IMR-90 (cell line): ENCODE measurements at regions not wholly inside any gene's neighbourhood (a gene's known extent, or its start where the extent isn't known, plus 50 kb on each side); places are given as distances from the start of the nearest gene placed in this dataset.

Source experiments
- ATAC-seq: fragments of 200-7000 bp; cut with Tn5 transposase; 2 replicates; pipeline ENCODE4 v1.9.1; 2020; ENCODE audit warnings: low read depth, mild to moderate bottlenecking, moderate library complexity
- BruUV-seq: library from RNA; stranded (reverse); fragments of 400-500 nt; replicated peaks from 2 replicates; lab custom pipeline; 2021; lab: Mats Ljungman, UMichigan
- CTCF ChIA-PET: fragments of 300-600 bp; formaldehyde crosslinking; extraction: SDS; loops from one replicate; lab custom pipeline; 2021; ENCODE audit warnings: antibody characterized with exemption; lab: Yijun Ruan, JAX
- POLR2A ChIA-PET: fragments of 300-600 bp; sonication (Branson Sonifier 250); formaldehyde crosslinking; loops from one replicate; lab custom pipeline; 2022; ENCODE audit warnings: antibody characterized with exemption; ENCODE audit not compliant: unreplicated experiment; lab: Charles Lee
- DNase-seq: peaks from one replicate; pipeline ENCODE4 v3.0.0; 2013
- H2AFZ ChIP-seq: replicated peaks from 2 replicates; pipeline ENCODE3; 2013; ENCODE audit warnings: low read length, mild to moderate bottlenecking; ENCODE audit not compliant: poor library complexity
- H2AK5ac ChIP-seq: 2 replicates; pipeline ENCODE4 v1.6.1; 2013; ENCODE audit warnings: low read depth, low read length, inconsistent platforms
- H2AK9ac ChIP-seq: replicated peaks from 2 replicates; pipeline ENCODE3; 2013; ENCODE audit warnings: mild to moderate bottlenecking, low read depth, low read length, moderate library complexity; ENCODE audit not compliant: poor library complexity
- H2BK120ac ChIP-seq: 2 replicates; pipeline ENCODE4 v1.6.1; 2013; ENCODE audit warnings: low read depth, low read length, inconsistent platforms
- H2BK15ac ChIP-seq: 3 replicates; pipeline ENCODE4 v1.6.1; 2013; ENCODE audit warnings: low read depth, low read length, inconsistent platforms
- H2BK20ac ChIP-seq: 2 replicates; pipeline ENCODE4 v1.6.1; 2013; ENCODE audit warnings: low read depth, mild to moderate bottlenecking, inconsistent platforms, low read length, moderate library complexity
- H2BK5ac ChIP-seq: 2 replicates; pipeline ENCODE4 v1.6.1; 2013; ENCODE audit warnings: mild to moderate bottlenecking, low read depth, low read length, inconsistent platforms; ENCODE audit not compliant: poor library complexity, severe bottlenecking
- H3K14ac ChIP-seq: replicated peaks from 2 replicates; pipeline ENCODE4 v1.6.1; 2013; ENCODE audit warnings: low read depth, low read length, inconsistent platforms
- H3K18ac ChIP-seq: 2 replicates; pipeline ENCODE4 v1.6.1; 2013; ENCODE audit warnings: low read depth, low read length, control low read depth
- H3K23ac ChIP-seq: 2 replicates; pipeline ENCODE4 v1.6.1; 2013; ENCODE audit warnings: low read depth, low read length, inconsistent platforms
- H3K27ac ChIP-seq: 2 replicates; pipeline ENCODE4 v1.5.1; 2013; ENCODE audit warnings: mild to moderate bottlenecking, control low read depth, low read length; ENCODE audit not compliant: insufficient read depth
- H3K27me3 ChIP-seq: 2 replicates; pipeline ENCODE4 v1.6.1; 2013; ENCODE audit warnings: low read length; ENCODE audit not compliant: control insufficient read depth, insufficient read depth
- H3K36me3 ChIP-seq: 2 replicates; pipeline ENCODE4 v1.6.1; 2013; ENCODE audit warnings: low read length, mixed read lengths; ENCODE audit not compliant: control insufficient read depth, insufficient read depth
- H3K4ac ChIP-seq: 2 replicates; pipeline ENCODE4 v1.6.1; 2013; ENCODE audit warnings: low read depth, low read length, inconsistent platforms
- H3K4me1 ChIP-seq: 2 replicates; pipeline ENCODE4 v1.6.1; 2013; ENCODE audit warnings: low read length, mixed read lengths; ENCODE audit not compliant: control insufficient read depth, insufficient read depth
- H3K4me2 ChIP-seq: 2 replicates; pipeline ENCODE4 v1.6.1; 2013; ENCODE audit warnings: low read depth, mild to moderate bottlenecking, control low read depth, low read length, moderate library complexity
- H3K4me3 ChIP-seq: 2 replicates; pipeline ENCODE4 v1.5.1; 2013; ENCODE audit warnings: low read depth, mild to moderate bottlenecking, control low read depth, low read length, moderate library complexity; ENCODE audit not compliant: insufficient read depth
- H3K56ac ChIP-seq: 2 replicates; pipeline ENCODE4 v1.6.1; 2013; ENCODE audit warnings: low read length, inconsistent platforms; ENCODE audit not compliant: insufficient read depth; ENCODE audit errors: extremely low read depth
- H3K79me1 ChIP-seq, 2 experiments: 2 replicates each; pipeline ENCODE4 v1.6.1; 2013; ENCODE audit warnings: low read length in 2 of 2, inconsistent platforms in 1 of 2, low read depth in 1 of 2
- H3K9ac ChIP-seq: 2 replicates; pipeline ENCODE4 v1.6.1; 2013; ENCODE audit warnings: low read depth, low read length, control low read depth
- H3K9me1 ChIP-seq: 2 replicates; pipeline ENCODE4 v1.6.1; 2013; ENCODE audit warnings: low read length, inconsistent platforms; ENCODE audit not compliant: insufficient read depth
- H3K9me3 ChIP-seq: 2 replicates; pipeline ENCODE4 v1.6.1; 2013; ENCODE audit warnings: low read length; ENCODE audit not compliant: control insufficient read depth, insufficient read depth
- H4K20me1 ChIP-seq: 2 replicates; pipeline ENCODE4 v1.6.1; 2013; ENCODE audit warnings: low read length, inconsistent platforms; ENCODE audit not compliant: insufficient read depth
- H4K5ac ChIP-seq: 2 replicates; pipeline ENCODE4 v1.6.1; 2013; ENCODE audit warnings: mild to moderate bottlenecking, low read depth, low read length, control low read depth
- H4K8ac ChIP-seq, 2 experiments: 2 replicates each; pipeline ENCODE4 v1.6.1; 2013; ENCODE audit warnings: low read depth in 2 of 2, low read length in 2 of 2, control low read depth in 1 of 2, inconsistent platforms in 1 of 2
- H4K91ac ChIP-seq: 2 replicates; pipeline ENCODE4 v1.6.1; 2013; ENCODE audit warnings: low read depth, low read length, inconsistent platforms; ENCODE audit not compliant: insufficient read depth
- BHLHE40 ChIP-seq: fragments of 150-350 bp; IDR thresholded peaks from 2 replicates; pipeline ENCODE4 v1.6.1; 2016; ENCODE audit warnings: mild to moderate bottlenecking, low read depth, low read length
- CEBPB ChIP-seq: IDR thresholded peaks from 2 replicates; pipeline ENCODE4 v1.6.1; 2012; ENCODE audit warnings: low read depth, low read length, improper control_type of control experiment
- FOS ChIP-seq: fragments of 150-350 bp; IDR thresholded peaks from 2 replicates; pipeline ENCODE4 v1.6.1; 2016; ENCODE audit warnings: low read depth, low read length
- MAFK ChIP-seq: IDR thresholded peaks from 2 replicates; pipeline ENCODE4 v1.6.1; 2012; ENCODE audit warnings: low read depth, low read length, improper control_type of control experiment
- MAZ ChIP-seq: IDR thresholded peaks from 2 replicates; pipeline ENCODE4 v1.6.1; 2012; ENCODE audit warnings: low read depth, mild to moderate bottlenecking, low read length, improper control_type of control experiment, moderate library complexity, borderline replicate concordance
- NFE2L2 ChIP-seq: fragments of 150-350 bp; IDR thresholded peaks from 2 replicates; pipeline ENCODE4 v1.6.1; 2016; ENCODE audit warnings: low read depth, mild to moderate bottlenecking, low read length
- POLR2A ChIP-seq: IDR thresholded peaks from 2 replicates; pipeline ENCODE4 v1.6.1; 2012; ENCODE audit warnings: mild to moderate bottlenecking, low read depth, low read length
- RAD21 ChIP-seq: IDR thresholded peaks from 2 replicates; pipeline ENCODE4 v1.6.1; 2012; ENCODE audit warnings: low read length, improper control_type of control experiment
- RCOR1 ChIP-seq: IDR thresholded peaks from 2 replicates; pipeline ENCODE4 v1.6.1; 2012; ENCODE audit warnings: mild to moderate bottlenecking, low read length, improper control_type of control experiment; ENCODE audit not compliant: insufficient replicate concordance
- RFX5 ChIP-seq: IDR thresholded peaks from 2 replicates; pipeline ENCODE4 v1.8.0; 2012; ENCODE audit warnings: low read depth, mild to moderate bottlenecking, low read length, moderate library complexity
- SMC3 ChIP-seq: fragments of 150-350 bp; IDR thresholded peaks from 2 replicates; pipeline ENCODE4 v1.6.1; 2016; ENCODE audit warnings: low read depth, mild to moderate bottlenecking, antibody characterized with exemption, low read length, moderate library complexity
- WGBS, 2 experiments: methylation state at CpG; one replicate each; pipeline versions ENCODE4 v1.1.5 to v1.1.7; 2013; ENCODE audit warnings: missing lambda C conversion rate in 2 of 2; ENCODE audit not compliant: insufficient read length in 1 of 2; ENCODE audit errors: extremely low coverage in 2 of 2; 5-methylcytosine and 5-hydroxymethylcytosine counted together
- dilution Hi-C: fragments of 300-500 bp; cut with HindIII; formaldehyde crosslinking; loops from one replicate; pipeline ENCODE4 v1.14.3; 2018; ENCODE audit warnings: low sequenced_read_pairs; ENCODE audit not compliant: unreplicated experiment
- in situ Hi-C: fragments of 300-500 bp; cut with MboI; formaldehyde crosslinking; loops from 3 replicates; pipeline ENCODE4 v1.14.3; 2019; ENCODE audit warnings: low sequenced_read_pairs, inconsistent platforms, mixed read lengths
- intact Hi-C: fragments of 100-400 bp; cut with micrococcal nuclease; formaldehyde crosslinking; loops from 2 replicates; pipeline ENCODE4 v1.10.0; 2022
- TF ChIP-seq, protein P1 (sequence below): fragments of 150-350 bp; IDR thresholded peaks from 2 replicates; pipeline ENCODE4 v1.6.1; 2016; ENCODE audit warnings: low read depth, mild to moderate bottlenecking, low read length, moderate library complexity, borderline replicate concordance
- TF ChIP-seq, protein P2 (sequence below): conservative IDR thresholded peaks from 2 replicates; pipeline ENCODE4 v1.5.1; 2012; ENCODE audit warnings: mild to moderate bottlenecking, low read depth, low read length, improper control_type of control experiment
- TF ChIP-seq, protein P3 (sequence below): fragments of 150-350 bp; IDR thresholded peaks from 2 replicates; pipeline ENCODE4 v1.6.1; 2017; ENCODE audit warnings: mild to moderate bottlenecking, antibody characterized with exemption, low read length, low read depth

DNA sequence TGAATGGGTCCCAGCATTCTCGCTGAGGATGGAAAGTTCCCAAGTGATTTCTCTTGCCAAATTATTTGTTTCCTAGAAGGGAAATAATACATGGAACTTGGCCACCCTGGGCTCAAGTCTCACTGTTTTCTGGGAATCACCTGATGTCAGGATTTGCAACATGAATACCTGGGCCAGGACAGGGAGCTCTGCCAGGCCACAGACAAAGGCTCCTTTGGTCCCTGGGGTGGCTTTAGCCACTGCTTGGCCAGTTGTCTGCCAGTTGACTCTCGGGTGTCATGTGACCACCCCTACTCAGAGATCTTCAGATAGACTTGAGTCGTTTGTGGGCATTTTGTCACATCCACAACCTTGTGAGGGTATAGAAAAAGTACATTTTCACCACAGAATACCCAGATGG, 258.0 kb upstream of the HABP2 start:
- BruUV-seq = no TSS peak
- Histone ChIP-seq H3K4me1 (no peaks in the 10 kb centered on the region), H2AK5ac (no peak overlapping the region), H3K9me3 (no peaks in the 10 kb centered on the region), H2AK9ac (no peak overlapping the region), H3K4ac (no peak overlapping the region), H3K56ac (no peak overlapping the region), H2BK15ac (no peak overlapping the region), H4K5ac (no peak overlapping the region), H3K9ac (no peak overlapping the region), H3K27me3 (no peaks in the 10 kb centered on the region; the same call in 1 of the 2 replicates), H3K23ac (no peak overlapping the region), H2AFZ (no peak overlapping the region), H3K9me1 (no peaks in the 10 kb centered on the region), H2BK120ac (no peak overlapping the region), H3K36me3 (no peaks in the 10 kb centered on the region), H4K20me1 (no peaks in the 10 kb centered on the region), H3K79me1 (no peaks in the 10 kb centered on the region), H3K27ac (no peak overlapping the region), H2BK20ac (no peak overlapping the region), H3K14ac (no peak overlapping the region), H2BK5ac (no peak overlapping the region), H3K4me2 (no peak overlapping the region), H4K91ac (no peak overlapping the region), H4K8ac (no peak overlapping the region), H3K4me3 (no peak overlapping the region), H3K18ac (no peak overlapping the region)
- in situ Hi-C loops = no loop called here
- POLR2A ChIA-PET = no interaction called here
- ATAC-seq = no peak
- dilution Hi-C loops = no loop called here
- intact Hi-C loops = no loop called here
- TF ChIP-seq RAD21 (no peak), NFE2L2 (no peak), SMC3 (no peak), POLR2A (no peak), FOS (no peak), RCOR1 (no peak), MAFK (no peak), BHLHE40 (no peak), RFX5 (no peak), MAZ (no peak), CEBPB (no peak)
- TF ChIP-seq, protein P1, sequence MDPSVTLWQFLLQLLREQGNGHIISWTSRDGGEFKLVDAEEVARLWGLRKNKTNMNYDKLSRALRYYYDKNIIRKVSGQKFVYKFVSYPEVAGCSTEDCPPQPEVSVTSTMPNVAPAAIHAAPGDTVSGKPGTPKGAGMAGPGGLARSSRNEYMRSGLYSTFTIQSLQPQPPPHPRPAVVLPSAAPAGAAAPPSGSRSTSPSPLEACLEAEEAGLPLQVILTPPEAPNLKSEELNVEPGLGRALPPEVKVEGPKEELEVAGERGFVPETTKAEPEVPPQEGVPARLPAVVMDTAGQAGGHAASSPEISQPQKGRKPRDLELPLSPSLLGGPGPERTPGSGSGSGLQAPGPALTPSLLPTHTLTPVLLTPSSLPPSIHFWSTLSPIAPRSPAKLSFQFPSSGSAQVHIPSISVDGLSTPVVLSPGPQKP = no peak
- TF ChIP-seq, protein P2, sequence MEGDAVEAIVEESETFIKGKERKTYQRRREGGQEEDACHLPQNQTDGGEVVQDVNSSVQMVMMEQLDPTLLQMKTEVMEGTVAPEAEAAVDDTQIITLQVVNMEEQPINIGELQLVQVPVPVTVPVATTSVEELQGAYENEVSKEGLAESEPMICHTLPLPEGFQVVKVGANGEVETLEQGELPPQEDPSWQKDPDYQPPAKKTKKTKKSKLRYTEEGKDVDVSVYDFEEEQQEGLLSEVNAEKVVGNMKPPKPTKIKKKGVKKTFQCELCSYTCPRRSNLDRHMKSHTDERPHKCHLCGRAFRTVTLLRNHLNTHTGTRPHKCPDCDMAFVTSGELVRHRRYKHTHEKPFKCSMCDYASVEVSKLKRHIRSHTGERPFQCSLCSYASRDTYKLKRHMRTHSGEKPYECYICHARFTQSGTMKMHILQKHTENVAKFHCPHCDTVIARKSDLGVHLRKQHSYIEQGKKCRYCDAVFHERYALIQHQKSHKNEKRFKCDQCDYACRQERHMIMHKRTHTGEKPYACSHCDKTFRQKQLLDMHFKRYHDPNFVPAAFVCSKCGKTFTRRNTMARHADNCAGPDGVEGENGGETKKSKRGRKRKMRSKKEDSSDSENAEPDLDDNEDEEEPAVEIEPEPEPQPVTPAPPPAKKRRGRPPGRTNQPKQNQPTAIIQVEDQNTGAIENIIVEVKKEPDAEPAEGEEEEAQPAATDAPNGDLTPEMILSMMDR = no peak
- TF ChIP-seq, protein P3, sequence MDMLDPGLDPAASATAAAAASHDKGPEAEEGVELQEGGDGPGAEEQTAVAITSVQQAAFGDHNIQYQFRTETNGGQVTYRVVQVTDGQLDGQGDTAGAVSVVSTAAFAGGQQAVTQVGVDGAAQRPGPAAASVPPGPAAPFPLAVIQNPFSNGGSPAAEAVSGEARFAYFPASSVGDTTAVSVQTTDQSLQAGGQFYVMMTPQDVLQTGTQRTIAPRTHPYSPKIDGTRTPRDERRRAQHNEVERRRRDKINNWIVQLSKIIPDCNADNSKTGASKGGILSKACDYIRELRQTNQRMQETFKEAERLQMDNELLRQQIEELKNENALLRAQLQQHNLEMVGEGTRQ = no peak
- 67% methylated on average over 1 of the region's 3 CpGs; no CpG with 5 or more reads in 1 of the 2 experiments for WGBS, 2 experiments
- no peak for DNase-seq
- CTCF ChIA-PET = no interaction called here
